ENCODE measurements at regions not wholly inside any gene's neighbourhood (a gene's known extent, or its start where the extent isn't known, plus 50 kb on each side); places are given as distances from the start of the nearest gene placed in this dataset.
A peak's percentile ranks its signal among the peaks of the same experiment; 100 is the strongest.

DNA sequence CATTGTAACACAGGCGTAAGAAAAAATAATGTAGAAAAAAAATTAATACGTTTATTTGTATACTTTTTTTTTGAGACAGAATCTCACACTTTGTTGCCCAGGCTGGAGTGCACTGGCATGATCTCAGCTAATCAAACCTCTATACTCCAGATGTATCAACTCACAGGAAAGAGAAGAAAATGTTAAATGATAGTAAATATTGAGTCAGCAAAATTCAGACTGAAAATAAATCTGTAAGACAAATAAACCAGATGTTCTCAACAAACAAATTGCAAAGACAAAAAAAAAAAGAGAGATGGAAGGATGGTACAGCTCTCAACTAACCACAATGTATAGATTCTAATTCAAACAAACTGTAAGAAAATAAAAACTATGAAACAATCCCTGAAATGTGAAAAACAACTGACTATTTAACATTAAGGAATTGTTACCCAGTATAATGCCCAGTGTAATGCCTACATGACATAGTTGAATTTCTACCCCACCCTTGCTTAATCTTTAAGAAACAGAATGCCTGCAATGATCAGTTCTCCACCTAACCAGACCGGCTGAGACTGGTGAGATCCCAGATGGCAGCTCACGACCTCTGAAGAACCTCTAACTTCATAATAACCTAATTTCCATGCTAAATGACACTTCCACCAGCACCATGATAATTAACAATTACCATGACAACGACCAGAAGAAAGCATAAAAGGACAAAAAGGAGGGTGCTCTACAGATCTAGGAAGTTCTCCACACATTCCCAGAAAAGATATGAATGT lies 272.0 kb upstream of the GNAI1 start:
- no peak for DNase-seq

DNA sequence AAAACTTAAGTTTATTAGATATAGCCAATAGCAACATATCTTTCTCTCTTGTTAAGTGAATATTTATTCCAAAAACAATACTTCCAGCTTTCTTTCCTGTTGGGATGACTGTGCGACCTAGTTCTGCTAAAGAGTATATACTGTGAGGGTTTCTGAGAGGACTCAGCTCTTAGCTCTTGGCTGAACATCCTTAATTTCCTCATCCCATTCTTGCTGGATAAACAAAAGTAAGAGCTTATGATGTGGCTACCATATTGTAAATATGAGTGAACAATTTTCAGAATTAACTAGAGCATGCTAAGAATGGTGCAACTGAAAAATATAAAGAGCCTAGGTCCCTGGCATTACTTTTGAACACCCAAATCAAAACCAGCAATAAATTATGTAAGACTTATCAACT lies 279.5 kb upstream of the GNAI1 start:
- DNase-seq = no peak

DNA sequence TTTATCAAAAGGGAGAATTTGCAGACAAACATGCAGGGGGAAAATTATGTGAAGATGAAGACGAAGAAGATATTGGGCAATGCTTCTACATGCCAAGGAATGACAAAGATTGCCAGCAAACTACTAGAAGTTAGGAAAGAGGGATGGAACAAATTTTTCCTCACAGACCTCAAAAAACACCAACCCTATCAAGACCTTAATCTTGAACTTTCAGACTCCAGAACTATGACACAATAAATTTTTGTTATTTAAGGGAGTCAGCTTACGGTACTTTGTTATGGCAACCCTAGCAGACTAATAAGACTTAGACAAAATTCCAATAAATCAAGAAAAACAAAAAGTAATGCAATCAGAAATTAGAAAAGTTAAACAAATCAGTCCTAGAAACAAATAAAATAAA lies 280.0 kb upstream of the GNAI1 start:
- DNase-seq = no peak

DNA sequence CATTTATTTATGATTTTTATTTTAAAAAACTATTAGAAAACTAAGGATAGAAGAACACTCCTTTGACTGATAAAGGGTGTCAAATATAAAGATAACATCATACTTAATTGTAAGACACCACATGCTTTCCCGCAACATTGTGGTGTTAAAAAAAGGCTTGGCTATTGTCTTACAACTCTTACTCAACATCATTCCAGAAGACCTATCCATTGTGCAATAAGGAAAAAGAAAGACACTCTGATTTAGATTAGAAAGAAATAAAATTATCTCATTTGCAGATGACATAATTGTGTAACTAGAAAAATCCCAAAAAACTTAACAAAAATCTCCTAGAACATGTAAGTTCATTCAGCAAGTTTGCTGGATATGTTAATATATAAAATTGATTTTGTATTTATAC lies 296.7 kb upstream of the GNAI1 start:
- no peak for DNase-seq

DNA sequence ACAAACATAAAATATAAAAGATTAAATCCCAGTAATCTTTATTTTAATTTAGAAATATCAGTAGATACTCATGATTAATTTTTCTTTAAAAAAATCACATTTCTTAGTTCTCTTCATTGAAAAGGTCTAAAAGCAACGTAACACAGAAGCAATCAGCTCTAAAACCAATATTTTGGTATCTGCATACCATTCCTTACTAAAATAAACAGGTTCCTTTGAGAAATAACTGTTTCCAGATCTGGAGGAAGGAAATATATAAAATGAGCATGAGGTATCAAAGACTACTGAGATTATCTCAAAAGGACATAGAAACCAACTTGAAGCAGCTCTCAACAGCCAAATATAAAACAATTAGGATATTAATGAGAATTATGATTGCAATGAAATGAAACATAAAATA lies 301.0 kb upstream of the GNAI1 start:
- DNase-seq = no peak

DNA sequence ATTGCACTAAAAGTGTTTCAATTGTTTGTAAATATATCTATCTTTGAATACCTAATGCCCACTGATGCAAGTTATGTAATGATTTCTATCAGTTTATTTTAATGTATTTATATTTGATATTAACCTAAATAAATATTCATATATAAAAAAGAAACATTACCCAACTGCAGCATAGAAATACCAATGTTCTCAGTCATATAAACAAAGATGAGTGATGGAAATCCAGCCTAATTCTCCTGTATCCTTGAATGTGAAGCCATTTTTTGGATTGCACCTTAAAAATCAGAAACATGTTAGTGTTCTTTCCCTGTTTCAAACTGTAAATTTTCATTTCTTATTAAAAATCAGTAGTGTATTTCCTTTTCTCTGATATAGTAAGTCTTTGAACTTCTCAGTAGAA lies 305.8 kb upstream of the GNAI1 start:
- no peak for DNase-seq

DNA sequence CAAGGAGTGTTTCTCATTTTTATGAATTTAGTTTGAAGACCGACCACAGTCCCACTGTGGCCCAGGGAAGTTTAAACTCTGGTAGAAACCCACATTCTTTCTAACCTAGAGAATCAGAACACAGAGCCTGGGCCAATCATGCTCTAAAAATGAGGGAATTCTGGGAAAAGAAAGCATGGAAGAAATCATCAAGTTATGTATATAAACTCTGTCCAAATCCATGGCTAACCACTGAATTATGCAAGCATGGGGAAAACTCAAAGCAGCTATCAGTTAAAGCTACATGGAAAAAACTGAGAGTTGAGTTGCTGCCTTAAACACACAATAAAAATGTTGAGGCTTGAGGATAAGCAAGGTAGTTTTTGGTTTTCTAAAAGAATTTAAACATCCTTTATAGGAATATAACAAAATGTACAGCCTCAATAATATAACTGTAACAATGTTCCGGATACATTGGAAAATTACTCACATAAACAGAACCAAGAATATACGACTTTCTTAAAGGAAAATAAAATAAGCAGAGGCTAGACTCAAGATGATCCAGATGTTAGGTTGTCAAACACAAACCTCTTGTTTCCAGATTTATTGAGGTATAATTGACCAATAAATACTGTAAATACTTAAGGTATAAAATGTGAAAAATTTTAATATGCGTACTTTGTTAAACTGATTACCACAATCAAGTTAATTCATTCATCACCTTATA lies 311.2 kb upstream of the GNAI1 start:
- DNase-seq = no peak

DNA sequence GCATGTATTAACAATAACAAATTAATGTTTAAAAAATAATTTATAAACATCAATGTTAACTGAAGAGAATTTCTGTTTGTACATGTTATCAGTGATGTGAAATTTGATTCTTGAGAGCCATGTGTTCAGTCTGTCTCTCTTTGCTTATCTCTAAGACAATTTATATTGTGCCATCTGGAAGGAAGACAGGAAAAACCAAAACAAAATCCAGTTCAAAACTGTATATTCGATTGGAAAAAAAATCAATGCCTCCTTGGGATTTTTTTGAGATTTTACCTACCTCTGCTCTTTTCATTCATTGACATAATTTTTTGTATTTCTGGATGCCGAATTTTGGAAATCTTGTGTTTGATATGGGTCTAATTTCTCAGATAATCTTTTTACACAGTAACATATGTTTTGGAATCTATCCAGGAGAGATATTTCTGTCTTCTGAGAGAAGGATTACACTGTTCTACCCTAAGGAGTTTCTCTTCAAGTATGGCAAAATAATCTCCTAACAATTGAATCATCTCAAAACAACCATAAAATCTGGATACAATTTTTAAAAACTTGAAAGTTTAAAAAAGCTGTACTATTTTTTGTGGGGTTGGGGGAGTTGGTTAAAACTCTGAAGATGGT lies 311.9 kb upstream of the GNAI1 start:
- no peak for DNase-seq

DNA sequence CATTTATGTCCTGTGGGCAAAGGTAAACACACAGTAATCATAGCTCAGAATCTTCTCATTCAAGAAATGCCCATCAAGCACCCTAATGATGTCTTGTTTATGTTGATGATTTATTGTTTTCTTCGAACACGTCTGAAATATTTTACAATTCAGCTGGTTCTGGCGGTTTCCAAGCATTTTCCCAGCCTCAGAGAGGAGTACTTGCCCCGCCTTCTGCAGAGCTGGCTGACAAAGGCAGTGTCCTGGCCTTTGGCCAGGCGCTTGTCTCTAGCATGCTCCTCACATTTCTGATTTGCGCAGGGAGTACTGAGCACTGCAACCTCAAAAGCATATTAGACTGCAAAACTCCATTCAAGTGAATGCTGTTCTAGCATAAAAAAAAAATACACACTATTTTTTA lies 314.2 kb upstream of the GNAI1 start:
- DNase-seq = no peak

DNA sequence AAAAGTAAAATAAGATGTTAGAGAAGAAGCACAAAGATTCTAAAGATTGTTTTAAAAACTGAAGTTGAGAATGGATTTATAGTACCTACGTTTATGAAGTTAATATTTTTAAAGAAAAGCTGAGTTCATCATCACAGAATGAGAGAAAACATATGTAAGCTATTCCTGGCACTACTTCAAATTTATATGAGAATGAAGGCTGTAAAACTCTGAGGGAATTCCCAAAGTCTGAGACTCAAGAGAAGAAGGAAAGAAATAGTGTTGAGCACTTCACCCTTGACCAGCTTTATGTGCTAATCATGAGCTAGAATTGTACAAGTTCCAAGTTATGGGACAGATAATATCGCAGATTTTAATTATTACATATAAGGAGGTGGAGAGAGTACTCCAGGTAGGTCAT lies 323.7 kb upstream of the GNAI1 start:
- no peak for DNase-seq

DNA sequence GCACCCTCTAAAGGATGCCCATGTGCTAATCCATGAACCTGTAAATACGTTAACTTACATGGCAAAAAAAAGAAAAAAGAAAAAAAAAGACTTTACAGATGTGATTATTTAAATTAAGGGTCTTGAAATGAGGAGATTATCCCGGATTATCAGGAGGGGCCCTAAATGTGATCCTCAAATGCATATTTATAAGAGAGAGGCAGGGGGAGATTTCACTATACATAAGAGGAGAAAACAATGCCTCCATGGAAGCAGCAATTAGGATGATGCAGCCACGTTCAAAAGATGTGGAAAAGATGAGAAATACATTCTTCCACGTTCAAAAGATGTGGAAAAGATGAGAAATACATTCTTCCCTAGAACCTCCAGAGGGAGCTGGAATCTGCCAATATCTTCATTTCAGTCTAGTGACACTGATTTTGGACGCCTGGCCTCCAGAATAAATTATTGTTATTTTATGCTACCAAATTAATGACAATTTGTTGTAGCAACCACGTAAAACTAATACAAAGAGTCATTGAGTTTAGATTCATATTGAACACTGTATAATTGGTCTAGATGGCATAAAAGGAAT lies 328.4 kb upstream of the GNAI1 start:
- peak; percentile 5 for DNase-seq

DNA sequence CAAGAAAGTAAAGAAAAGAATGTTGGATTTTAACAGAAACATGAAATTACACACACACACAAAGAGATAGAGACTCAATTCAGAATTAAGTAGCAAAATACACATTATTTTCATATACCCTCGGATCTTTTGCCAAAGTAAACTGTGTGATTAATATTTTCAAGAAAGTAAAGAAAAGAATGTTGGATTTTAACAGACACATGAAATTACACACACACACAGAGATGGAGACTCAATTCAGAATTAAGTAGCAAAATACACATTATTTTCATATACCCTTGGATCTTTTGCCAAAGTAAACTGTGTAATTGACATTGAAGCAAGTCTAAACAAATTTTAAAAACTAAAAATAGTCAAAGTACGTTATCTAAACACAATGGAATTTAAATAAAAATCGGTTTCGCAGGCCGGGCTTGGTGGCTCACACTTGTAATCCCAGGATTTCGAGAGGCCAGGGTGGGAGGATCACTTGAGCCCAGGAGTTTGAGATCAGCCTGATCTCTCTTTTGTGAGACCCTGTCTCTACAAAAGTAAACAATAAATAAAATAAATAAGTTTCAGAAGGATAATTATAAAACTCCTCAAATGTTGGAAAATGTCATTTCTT lies 337.3 kb upstream of the MAGI2 start:
- DNase-seq = no peak

DNA sequence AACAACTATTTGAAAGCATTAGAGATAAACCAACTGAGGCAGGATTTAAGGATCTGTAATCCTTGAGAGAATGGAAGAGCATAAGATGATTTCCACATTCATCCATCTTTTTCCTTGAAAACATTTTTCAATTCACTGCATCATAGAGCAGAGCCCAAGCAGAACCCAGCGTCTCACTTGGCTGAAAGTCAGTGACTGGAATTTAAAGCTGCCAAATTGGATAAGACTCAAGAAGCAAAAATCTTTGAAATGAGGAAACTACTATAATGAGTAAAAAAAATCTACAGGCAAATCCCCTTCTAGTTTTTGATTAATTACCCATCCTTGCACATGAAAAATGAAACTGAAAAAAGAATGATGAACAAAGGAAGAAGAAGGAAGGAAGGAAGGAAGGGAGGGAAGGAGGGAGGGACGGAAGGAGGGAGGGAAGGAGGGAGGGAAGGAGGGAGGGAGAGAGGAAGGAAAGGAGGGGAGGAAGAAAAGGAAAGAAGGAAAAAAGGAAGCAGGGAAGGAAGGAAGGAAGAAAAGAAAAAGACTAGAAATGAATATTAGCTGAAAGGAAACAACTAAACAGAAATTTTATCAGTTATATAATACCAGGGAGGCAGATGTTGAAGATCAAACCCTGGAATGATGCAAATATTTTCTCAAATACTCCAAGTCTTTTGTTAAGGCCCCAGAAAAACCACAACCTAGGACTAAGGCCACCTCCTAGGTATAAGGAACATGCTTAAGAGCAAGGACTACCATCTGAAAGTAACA lies 336.3 kb upstream of the MAGI2 start:
- no peak for DNase-seq

DNA sequence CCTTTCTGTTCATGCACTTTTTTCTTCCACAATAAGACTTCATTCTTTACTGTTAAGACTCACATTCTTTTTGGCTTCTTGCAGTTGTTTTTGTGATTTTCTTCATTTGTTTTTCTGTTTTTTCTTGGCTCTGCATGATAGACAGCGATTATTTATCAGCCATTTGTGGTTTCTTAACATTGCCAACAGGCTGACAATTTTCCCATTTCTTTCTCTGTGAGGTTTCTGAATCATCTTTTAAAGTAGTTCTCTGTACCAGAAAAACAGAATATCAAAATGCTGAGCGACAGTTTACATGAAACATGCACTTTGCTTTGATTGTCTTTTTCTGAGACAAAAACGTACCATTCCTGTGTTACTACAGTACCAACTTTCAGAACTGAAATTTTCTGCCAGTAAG lies 334.2 kb upstream of the MAGI2 start:
- DNase-seq = no peak

DNA sequence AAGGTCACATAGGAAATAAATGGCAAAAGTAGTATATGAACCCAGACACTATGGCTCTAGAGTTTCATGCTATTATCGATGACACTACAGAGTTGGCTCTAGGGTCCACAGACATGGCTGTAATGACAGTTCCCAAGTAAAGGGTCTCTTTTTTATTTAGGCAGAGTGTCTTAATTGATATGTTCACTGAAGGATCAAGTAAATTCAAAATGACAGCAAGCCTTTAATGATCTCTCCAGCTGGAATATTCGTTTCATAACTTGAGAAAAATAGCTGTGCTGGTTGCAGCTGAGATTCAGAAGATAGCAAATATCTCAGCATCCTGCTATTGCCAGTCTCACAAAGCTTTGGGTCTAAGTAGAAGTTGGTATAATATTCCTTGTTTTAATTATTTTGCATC lies 333.6 kb upstream of the MAGI2 start:
- DNase-seq = no peak

DNA sequence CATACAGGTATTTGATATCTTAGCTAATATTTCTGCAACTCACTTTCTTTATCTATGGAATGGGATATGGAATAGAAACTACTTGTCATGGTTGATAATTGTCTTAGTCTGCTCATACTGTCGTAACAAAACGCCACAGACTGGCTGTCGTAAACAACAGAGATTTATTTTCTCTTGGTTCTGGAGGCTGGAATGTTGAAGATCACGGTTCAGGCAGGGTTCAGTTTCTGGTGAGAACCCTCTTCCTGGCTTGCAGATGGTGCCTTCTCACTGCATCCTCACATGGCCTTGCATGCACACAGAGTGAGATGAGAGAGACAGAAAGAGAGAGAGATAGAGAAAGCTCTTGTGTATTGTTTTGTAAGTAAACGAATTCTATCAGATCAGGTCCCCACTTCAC lies 332.7 kb upstream of the MAGI2 start:
- no peak for DNase-seq

DNA sequence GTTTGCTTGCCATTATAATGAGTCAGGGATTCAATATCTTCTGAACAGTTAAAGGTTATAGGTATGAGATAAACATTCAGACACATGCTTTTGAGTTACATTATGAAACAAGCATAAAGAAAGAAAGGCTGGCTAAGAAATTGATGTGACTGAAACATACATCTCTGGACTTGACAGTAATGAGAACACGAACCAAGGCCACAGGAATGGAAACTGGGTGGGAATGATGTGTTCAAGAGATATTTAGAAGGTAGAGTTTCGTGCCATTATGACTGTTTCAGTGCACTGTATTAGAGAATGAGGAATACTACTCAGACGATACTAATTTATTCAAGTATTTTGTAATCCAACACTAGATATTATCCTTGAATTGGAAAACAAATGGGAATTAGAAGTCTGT lies 332.1 kb upstream of the MAGI2 start:
- no peak for DNase-seq

DNA sequence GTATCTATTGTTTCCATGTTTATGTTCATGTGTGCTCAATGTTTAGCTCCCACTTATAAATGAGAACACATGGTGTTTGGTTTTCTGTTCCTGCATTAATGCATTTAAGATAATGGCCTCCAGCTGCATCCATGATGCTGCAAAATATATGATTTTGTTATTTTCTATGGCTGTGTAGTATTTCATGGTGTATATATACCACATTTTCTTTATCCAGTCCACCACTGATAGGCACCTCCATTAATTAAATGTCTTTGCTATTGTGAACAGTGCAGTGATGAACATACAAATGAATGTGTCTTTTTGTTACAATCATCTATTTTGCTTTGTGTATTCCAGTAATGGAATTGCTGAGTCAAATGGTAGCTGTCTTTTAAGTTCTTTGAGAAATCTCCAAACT lies 329.4 kb upstream of the MAGI2 start:
- no peak for DNase-seq

DNA sequence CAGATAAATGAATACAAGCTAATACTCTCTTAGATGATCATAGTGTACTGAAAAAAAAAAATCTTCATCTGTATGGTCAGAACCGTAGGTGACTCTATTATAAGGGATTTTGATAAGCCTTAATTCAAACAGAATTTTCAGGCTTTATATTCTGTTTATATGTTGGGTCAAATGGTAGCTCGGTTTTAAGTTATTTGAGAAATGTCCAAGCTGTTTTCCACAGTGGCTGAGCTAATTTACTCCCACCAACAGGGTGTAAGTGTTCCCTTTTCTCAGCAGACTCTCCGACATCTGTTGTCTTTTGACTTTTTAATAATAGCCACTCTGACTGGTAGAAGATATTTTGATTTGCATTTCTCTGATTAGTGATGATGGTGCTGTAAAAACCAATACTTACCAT lies 328.8 kb upstream of the MAGI2 start:
- DNase-seq = no peak

DNA sequence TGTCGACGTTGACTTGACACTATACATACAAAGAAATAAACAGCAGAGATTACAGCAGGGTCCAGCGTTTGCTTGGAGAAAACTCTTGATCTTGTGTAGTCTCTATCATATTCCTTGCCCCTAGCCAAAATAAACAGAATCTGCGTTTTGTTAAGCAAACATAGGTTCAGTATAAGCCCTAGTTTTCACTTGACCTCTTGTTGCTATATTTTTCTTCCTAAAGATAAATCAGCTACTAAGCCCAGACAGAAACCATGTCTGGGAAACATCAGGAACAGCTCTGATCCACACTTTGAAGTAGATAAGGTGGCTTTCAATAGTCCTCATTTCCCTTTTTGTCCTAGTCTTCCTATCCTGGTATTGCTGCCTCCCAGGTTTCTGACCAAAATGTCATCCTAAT lies 328.2 kb upstream of the MAGI2 start:
- DNase-seq = no peak

DNA sequence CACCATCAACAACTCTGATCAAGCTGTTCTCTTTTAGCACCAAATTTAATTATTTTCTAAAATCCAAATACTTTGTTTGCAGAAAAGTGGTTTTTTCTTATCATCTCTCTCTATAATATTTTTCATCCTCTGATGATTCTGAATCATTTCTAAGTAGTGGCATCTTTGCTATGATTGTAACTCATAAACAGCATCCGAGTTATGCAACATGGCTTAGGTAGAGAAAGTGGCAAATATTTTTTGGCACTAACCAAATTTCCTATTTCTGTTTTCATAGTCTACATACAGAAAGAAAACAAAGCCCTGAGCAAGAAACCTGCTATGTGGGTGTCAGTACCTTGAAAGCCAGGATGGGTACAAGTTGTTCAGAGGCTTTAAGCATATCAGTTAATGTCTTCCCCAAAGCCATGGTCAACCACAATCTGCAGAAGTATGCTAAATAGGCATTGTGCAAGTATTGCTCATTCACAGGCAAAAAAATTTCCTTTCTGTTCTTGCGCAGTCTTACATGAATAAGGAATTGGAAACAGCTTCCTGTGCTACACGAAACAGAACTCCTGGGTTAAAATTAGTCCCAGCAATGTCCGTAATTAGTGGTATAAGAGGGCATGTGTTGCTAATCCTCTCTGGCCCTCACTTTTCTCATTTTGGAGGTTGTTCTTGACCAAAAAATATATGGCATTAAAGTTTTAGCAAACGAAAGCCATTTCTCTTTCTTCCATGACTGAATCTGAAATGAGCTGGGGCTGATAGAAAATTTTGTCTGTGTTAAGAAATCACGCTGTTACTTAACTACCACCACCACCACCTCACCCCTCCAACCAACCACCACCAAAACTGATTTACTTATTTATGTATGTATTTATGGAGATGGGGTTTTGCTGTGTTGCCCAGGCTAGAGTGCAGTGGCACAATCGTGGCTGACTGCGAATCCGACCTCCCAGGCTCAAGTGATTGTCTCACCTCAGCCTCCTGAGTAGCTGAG lies 325.6 kb upstream of the MAGI2 start:
- DNase-seq = peak; percentile 73

DNA sequence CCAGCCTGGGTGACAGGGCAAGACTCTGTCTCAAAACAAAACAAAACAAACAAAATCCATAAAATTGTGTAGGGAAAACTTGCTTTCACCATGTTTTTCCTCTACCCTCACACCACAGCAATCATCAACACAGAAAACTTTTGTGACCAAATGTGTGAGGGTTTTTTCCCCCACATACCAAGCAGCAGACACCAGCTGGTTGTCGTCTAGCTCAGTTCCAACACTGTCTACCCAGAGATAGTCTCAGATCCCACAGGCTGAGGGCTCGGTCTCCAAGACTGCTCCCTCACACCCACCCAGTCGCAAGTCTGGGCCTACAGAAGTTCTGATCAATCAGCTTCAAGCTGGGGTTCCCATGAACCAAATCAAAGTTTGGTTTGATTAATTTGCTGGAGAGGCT lies 322.4 kb upstream of the MAGI2 start:
- DNase-seq = no peak

All from hematopoietic multipotent progenitor cell treated with erythropoietin and hydrocortisone succinate and interleukin-3 and kit ligand, for 4 days (in vitro differentiated cells).